HepG2 (cell line): ENCODE measurements at regions not wholly inside any gene's neighbourhood (a gene's known extent, or its start where the extent isn't known, plus 50 kb on each side); places are given as distances from the start of the nearest gene placed in this dataset.

Source experiments
- CCAR2 ChIP-seq: fragments of 200-400 bp; formaldehyde crosslinking; optimal IDR thresholded peaks from 2 replicates; pipeline ENCODE3; 2018; ENCODE audit warnings: low read depth, mild to moderate bottlenecking, low read length, moderate library complexity
- HDAC1 ChIP-seq: sonication (generic); formaldehyde crosslinking; IDR thresholded peaks from 2 replicates; pipeline ENCODE4 v1.5.1; 2020; ENCODE audit warnings: mild to moderate bottlenecking, missing genetic modification reagents
- MBNL3 ChIP-seq: fragments of 250-450 bp; sonication (Bioruptor Pico); conservative IDR thresholded peaks from 2 replicates; pipeline ENCODE4 v1.8.0; 2022; ENCODE audit warnings: mild to moderate bottlenecking, inconsistent platforms
- ZNF335 ChIP-seq: sonication (generic); formaldehyde crosslinking; IDR thresholded peaks from 2 replicates; pipeline ENCODE4 v1.4.0; 2020; ENCODE audit warnings: missing genetic modification reagents
- ZNF639 ChIP-seq: conservative IDR thresholded peaks from 2 replicates; pipeline ENCODE4 v1.6.1; 2018; ENCODE audit warnings: missing genetic modification reagents
- ZNF770 ChIP-seq: sonication (generic); formaldehyde crosslinking; IDR thresholded peaks from 2 replicates; pipeline ENCODE4 v1.5.0; 2020; ENCODE audit warnings: mild to moderate bottlenecking, missing genetic modification reagents
- ZSCAN9 ChIP-seq: IDR thresholded peaks from 2 replicates; pipeline ENCODE4 v1.6.1; 2016; ENCODE audit warnings: borderline replicate concordance
- TF ChIP-seq, protein P1 (sequence below): sonication (generic); formaldehyde crosslinking; IDR thresholded peaks from 2 replicates; pipeline ENCODE4 v1.5.1; 2020; ENCODE audit warnings: mild to moderate bottlenecking, moderate library complexity, missing genetic modification reagents
- TF ChIP-seq, protein P2 (sequence below): sonication (generic); formaldehyde crosslinking; IDR thresholded peaks from 2 replicates; pipeline ENCODE4 v1.5.0; 2020; ENCODE audit warnings: mild to moderate bottlenecking, missing genetic modification reagents, borderline replicate concordance

- TF ChIP-seq, protein P1, sequence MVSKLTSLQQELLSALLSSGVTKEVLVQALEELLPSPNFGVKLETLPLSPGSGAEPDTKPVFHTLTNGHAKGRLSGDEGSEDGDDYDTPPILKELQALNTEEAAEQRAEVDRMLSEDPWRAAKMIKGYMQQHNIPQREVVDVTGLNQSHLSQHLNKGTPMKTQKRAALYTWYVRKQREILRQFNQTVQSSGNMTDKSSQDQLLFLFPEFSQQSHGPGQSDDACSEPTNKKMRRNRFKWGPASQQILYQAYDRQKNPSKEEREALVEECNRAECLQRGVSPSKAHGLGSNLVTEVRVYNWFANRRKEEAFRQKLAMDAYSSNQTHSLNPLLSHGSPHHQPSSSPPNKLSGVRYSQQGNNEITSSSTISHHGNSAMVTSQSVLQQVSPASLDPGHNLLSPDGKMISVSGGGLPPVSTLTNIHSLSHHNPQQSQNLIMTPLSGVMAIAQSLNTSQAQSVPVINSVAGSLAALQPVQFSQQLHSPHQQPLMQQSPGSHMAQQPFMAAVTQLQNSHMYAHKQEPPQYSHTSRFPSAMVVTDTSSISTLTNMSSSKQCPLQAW (CRISPR knock-in tag), result no peak
- TF ChIP-seq ZNF335 (CRISPR knock-in tag) (no peak), MBNL3 (no peak), ZNF639 (no peak), ZNF770 (CRISPR knock-in tag) (no peak), CCAR2 (no peak), ZSCAN9 (CRISPR knock-in tag) (no peak), HDAC1 (CRISPR knock-in tag) (no peak)
- TF ChIP-seq, protein P2, sequence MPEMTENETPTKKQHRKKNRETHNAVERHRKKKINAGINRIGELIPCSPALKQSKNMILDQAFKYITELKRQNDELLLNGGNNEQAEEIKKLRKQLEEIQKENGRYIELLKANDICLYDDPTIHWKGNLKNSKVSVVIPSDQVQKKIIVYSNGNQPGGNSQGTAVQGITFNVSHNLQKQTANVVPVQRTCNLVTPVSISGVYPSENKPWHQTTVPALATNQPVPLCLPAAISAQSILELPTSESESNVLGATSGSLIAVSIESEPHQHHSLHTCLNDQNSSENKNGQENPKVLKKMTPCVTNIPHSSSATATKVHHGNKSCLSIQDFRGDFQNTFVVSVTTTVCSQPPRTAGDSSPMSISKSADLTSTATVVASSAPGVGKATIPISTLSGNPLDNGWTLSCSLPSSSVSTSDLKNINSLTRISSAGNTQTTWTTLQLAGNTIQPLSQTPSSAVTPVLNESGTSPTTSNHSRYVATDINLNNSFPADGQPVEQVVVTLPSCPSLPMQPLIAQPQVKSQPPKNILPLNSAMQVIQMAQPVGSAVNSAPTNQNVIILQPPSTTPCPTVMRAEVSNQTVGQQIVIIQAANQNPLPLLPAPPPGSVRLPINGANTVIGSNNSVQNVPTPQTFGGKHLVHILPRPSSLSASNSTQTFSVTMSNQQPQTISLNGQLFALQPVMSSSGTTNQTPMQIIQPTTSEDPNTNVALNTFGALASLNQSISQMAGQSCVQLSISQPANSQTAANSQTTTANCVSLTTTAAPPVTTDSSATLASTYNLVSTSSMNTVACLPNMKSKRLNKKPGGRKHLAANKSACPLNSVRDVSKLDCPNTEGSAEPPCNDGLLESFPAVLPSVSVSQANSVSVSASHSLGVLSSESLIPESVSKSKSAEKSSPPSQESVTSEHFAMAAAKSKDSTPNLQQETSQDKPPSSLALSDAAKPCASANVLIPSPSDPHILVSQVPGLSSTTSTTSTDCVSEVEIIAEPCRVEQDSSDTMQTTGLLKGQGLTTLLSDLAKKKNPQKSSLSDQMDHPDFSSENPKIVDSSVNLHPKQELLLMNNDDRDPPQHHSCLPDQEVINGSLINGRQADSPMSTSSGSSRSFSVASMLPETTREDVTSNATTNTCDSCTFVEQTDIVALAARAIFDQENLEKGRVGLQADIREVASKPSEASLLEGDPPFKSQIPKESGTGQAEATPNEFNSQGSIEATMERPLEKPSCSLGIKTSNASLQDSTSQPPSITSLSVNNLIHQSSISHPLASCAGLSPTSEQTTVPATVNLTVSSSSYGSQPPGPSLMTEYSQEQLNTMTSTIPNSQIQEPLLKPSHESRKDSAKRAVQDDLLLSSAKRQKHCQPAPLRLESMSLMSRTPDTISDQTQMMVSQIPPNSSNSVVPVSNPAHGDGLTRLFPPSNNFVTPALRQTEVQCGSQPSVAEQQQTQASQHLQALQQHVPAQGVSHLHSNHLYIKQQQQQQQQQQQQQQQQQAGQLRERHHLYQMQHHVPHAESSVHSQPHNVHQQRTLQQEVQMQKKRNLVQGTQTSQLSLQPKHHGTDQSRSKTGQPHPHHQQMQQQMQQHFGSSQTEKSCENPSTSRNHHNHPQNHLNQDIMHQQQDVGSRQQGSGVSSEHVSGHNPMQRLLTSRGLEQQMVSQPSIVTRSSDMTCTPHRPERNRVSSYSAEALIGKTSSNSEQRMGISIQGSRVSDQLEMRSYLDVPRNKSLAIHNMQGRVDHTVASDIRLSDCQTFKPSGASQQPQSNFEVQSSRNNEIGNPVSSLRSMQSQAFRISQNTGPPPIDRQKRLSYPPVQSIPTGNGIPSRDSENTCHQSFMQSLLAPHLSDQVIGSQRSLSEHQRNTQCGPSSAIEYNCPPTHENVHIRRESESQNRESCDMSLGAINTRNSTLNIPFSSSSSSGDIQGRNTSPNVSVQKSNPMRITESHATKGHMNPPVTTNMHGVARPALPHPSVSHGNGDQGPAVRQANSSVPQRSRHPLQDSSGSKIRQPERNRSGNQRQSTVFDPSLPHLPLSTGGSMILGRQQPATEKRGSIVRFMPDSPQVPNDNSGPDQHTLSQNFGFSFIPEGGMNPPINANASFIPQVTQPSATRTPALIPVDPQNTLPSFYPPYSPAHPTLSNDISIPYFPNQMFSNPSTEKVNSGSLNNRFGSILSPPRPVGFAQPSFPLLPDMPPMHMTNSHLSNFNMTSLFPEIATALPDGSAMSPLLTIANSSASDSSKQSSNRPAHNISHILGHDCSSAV (CRISPR knock-in tag), result no peak
Measured at GRCh38 chr2:11987151-11987550, 240.7 kb downstream of the LPIN1 start (continued).
